Activated CD8-positive, alpha-beta memory T cell treated with anti-CD3 and anti-CD28 coated beads, Interleukin-2, amount 10 ng/mL, durations not matched to agents 7 days and 5 days (primary cell): ENCODE measurements at regions not wholly inside any gene's neighbourhood (a gene's known extent, or its start where the extent isn't known, plus 50 kb on each side); places are given as distances from the start of the nearest gene placed in this dataset.

Source experiments
- ATAC-seq: fragments of 150-1000 bp; cut with Tn5 transposase; one replicate; pipeline ENCODE4 v1.10.0; 2021; ENCODE audit warnings: moderate library complexity
- CTCF ChIA-PET: fragments of 350-600 bp; sonication (Branson Sonifier 250); formaldehyde crosslinking; loops from one replicate; lab custom pipeline; 2021; ENCODE audit warnings: antibody characterized with exemption; lab: Charles Lee
- DNase-seq: peaks from one replicate; pipeline ENCODE4 v3.0.0-alpha.2; 2020
- H3K27ac Mint-ChIP-seq: one replicate; pipeline ENCODE4 v1.8.0; 2021; ENCODE audit warnings: mild to moderate bottlenecking, mixed read lengths
- H3K27me3 Mint-ChIP-seq: one replicate; pipeline ENCODE4 v1.8.0; 2021; ENCODE audit warnings: mixed read lengths
- H3K36me3 Mint-ChIP-seq: one replicate; pipeline ENCODE4 v1.8.0; 2021; ENCODE audit warnings: mild to moderate bottlenecking, mixed read lengths
- H3K4me1 Mint-ChIP-seq: one replicate; pipeline ENCODE4 v1.8.0; 2021; ENCODE audit warnings: mixed read lengths
- H3K4me3 Mint-ChIP-seq: one replicate; pipeline ENCODE4 v1.8.0; 2021; ENCODE audit warnings: mild to moderate bottlenecking, moderate library complexity, mixed read lengths
- H3K9me3 Mint-ChIP-seq: one replicate; pipeline ENCODE4 v1.8.0; 2022; ENCODE audit warnings: low read depth, mixed read lengths

GRCh38 chr1:112307930-112308591 lies 88.0 kb upstream of the CTTNBP2NL start:
- Mint-ChIP-seq H3K4me1 (no peaks in the 10 kb centered on the region), H3K4me3 (no peak overlapping the region), H3K27me3 (peaks cover 37% of the 10 kb centered on the region), H3K27ac (no peak overlapping the region), H3K36me3 (no peaks in the 10 kb centered on the region), H3K9me3 (no peaks in the 10 kb centered on the region)
- DNase-seq = no peak
- CTCF ChIA-PET = no interaction called here
- ATAC-seq = no peak

GRCh38 chr1:112308716-112309115 lies 87.3 kb upstream of the CTTNBP2NL start:
- Mint-ChIP-seq H3K4me3 (no peak overlapping the region), H3K36me3 (no peaks in the 10 kb centered on the region), H3K27me3 (peaks cover 36% of the 10 kb centered on the region), H3K4me1 (no peaks in the 10 kb centered on the region), H3K9me3 (no peaks in the 10 kb centered on the region), H3K27ac (no peak overlapping the region)
- CTCF ChIA-PET = no interaction called here
- DNase-seq (no peak), ATAC-seq (no peak)

GRCh38 chr1:112309499-112309898 lies 86.5 kb upstream of the CTTNBP2NL start:
- H3K9me3 Mint-ChIP-seq = no peaks in the 10 kb centered on the region
- no peaks in the 10 kb centered on the region for H3K4me1 Mint-ChIP-seq
- no peak overlapping the region for H3K4me3 Mint-ChIP-seq
- ATAC-seq = no peak
- CTCF ChIA-PET = no interaction called here
- no peak for DNase-seq
- no peaks in the 10 kb centered on the region for H3K36me3 Mint-ChIP-seq
- H3K27ac Mint-ChIP-seq = no peak overlapping the region
- H3K27me3 Mint-ChIP-seq = peaks cover 36% of the 10 kb centered on the region

GRCh38 chr1:112312315-112312714 lies 83.7 kb upstream of the CTTNBP2NL start:
- ATAC-seq (no peak), DNase-seq (no peak)
- H3K4me3 Mint-ChIP-seq = no peak overlapping the region
- no peaks in the 10 kb centered on the region for H3K9me3 Mint-ChIP-seq
- CTCF ChIA-PET = interaction anchor here (1.3 kb wide), 1 partner anchor 14 kb away, joined by 3 read pairs; no protein-coding TSS in a partner anchor
- H3K27me3 Mint-ChIP-seq = peaks cover 20% of the 10 kb centered on the region
- H3K36me3 Mint-ChIP-seq = no peaks in the 10 kb centered on the region
- no peak overlapping the region for H3K27ac Mint-ChIP-seq
- H3K4me1 Mint-ChIP-seq = no peaks in the 10 kb centered on the region

GRCh38 chr1:112312879-112313278 lies 83.1 kb upstream of the CTTNBP2NL start:
- H3K27ac Mint-ChIP-seq = no peak overlapping the region
- H3K9me3 Mint-ChIP-seq = no peaks in the 10 kb centered on the region
- CTCF ChIA-PET = interaction anchor here (1.3 kb wide), 1 partner anchor 14 kb away, joined by 3 read pairs; no protein-coding TSS in a partner anchor
- H3K36me3 Mint-ChIP-seq = no peaks in the 10 kb centered on the region
- H3K4me1 Mint-ChIP-seq = no peaks in the 10 kb centered on the region
- H3K4me3 Mint-ChIP-seq = no peak overlapping the region
- peaks cover 16% of the 10 kb centered on the region for H3K27me3 Mint-ChIP-seq
- ATAC-seq = no peak
- no peak for DNase-seq

GRCh38 chr1:112316254-112316913 lies 79.6 kb upstream of the CTTNBP2NL start:
- peaks cover 16% of the 10 kb centered on the region for H3K27me3 Mint-ChIP-seq
- no peaks in the 10 kb centered on the region for H3K9me3 Mint-ChIP-seq
- CTCF ChIA-PET = no interaction called here
- DNase-seq (no peak), ATAC-seq (no peak)
- H3K36me3 Mint-ChIP-seq = no peaks in the 10 kb centered on the region
- H3K4me1 Mint-ChIP-seq = no peaks in the 10 kb centered on the region
- no peak overlapping the region for H3K27ac Mint-ChIP-seq
- no peak overlapping the region for H3K4me3 Mint-ChIP-seq

- no peaks in the 10 kb centered on the region for H3K9me3 Mint-ChIP-seq
- no peaks in the 10 kb centered on the region for H3K36me3 Mint-ChIP-seq
- H3K4me1 Mint-ChIP-seq = no peaks in the 10 kb centered on the region
- peaks cover 15% of the 10 kb centered on the region for H3K27me3 Mint-ChIP-seq
- CTCF ChIA-PET = interaction anchor here (1.3 kb wide), 1 partner anchor 12 kb away, joined by 3 read pairs; no protein-coding TSS in a partner anchor
- DNase-seq = no peak
- H3K27ac Mint-ChIP-seq = no peak overlapping the region
- no peak overlapping the region for H3K4me3 Mint-ChIP-seq
- no peak for ATAC-seq
These were observed 78.9 kb upstream of the CTTNBP2NL start for GRCh38 chr1:112317140-112317539.

GRCh38 chr1:112317611-112318062 lies 78.4 kb upstream of the CTTNBP2NL start:
- no peak overlapping the region for H3K27ac Mint-ChIP-seq
- peaks cover 18% of the 10 kb centered on the region for H3K27me3 Mint-ChIP-seq
- CTCF ChIA-PET = interaction anchor here (1.3 kb wide), 1 partner anchor 12 kb away, joined by 3 read pairs; no protein-coding TSS in a partner anchor
- H3K4me1 Mint-ChIP-seq = no peaks in the 10 kb centered on the region
- no peaks in the 10 kb centered on the region for H3K9me3 Mint-ChIP-seq
- no peak overlapping the region for H3K4me3 Mint-ChIP-seq
- ATAC-seq = no peak
- H3K36me3 Mint-ChIP-seq = no peaks in the 10 kb centered on the region
- DNase-seq = no peak

- H3K27ac Mint-ChIP-seq = no peak overlapping the region
- DNase-seq (no peak), ATAC-seq (no peak)
- no peak overlapping the region for H3K4me3 Mint-ChIP-seq
- no peaks in the 10 kb centered on the region for H3K36me3 Mint-ChIP-seq
- CTCF ChIA-PET = interaction anchor here (1.3 kb wide), 1 partner anchor 13 kb away, joined by 3 read pairs; no protein-coding TSS in a partner anchor
- peaks cover 22% of the 10 kb centered on the region for H3K27me3 Mint-ChIP-seq
- H3K9me3 Mint-ChIP-seq = no peaks in the 10 kb centered on the region
- H3K4me1 Mint-ChIP-seq = no peaks in the 10 kb centered on the region
These were observed 77.8 kb upstream of the CTTNBP2NL start for GRCh38 chr1:112318263-112318662.

- ATAC-seq = no peak
- CTCF ChIA-PET = interaction anchor here (1.3 kb wide), 1 partner anchor 13 kb away, joined by 3 read pairs; no protein-coding TSS in a partner anchor
- Mint-ChIP-seq H3K9me3 (no peaks in the 10 kb centered on the region), H3K4me3 (no peak overlapping the region), H3K36me3 (no peaks in the 10 kb centered on the region), H3K27ac (no peak overlapping the region), H3K4me1 (no peaks in the 10 kb centered on the region), H3K27me3 (peaks cover 24% of the 10 kb centered on the region)
- no peak for DNase-seq
These were observed 77.2 kb upstream of the CTTNBP2NL start for GRCh38 chr1:112318698-112319370.

- DNase-seq (no peak), ATAC-seq (no peak)
- Mint-ChIP-seq H3K27ac (no peak overlapping the region), H3K4me1 (no peaks in the 10 kb centered on the region), H3K36me3 (no peaks in the 10 kb centered on the region), H3K9me3 (no peaks in the 10 kb centered on the region), H3K4me3 (no peak overlapping the region), H3K27me3 (peaks cover 28% of the 10 kb centered on the region)
- CTCF ChIA-PET = no interaction called here
These were observed 76.5 kb upstream of the CTTNBP2NL start for GRCh38 chr1:112319371-112320040.

GRCh38 chr1:112320058-112320457 lies 76.0 kb upstream of the CTTNBP2NL start:
- no peaks in the 10 kb centered on the region for H3K4me1 Mint-ChIP-seq
- H3K36me3 Mint-ChIP-seq = no peaks in the 10 kb centered on the region
- H3K27me3 Mint-ChIP-seq = peaks cover 28% of the 10 kb centered on the region
- H3K27ac Mint-ChIP-seq = no peak overlapping the region
- no peak overlapping the region for H3K4me3 Mint-ChIP-seq
- CTCF ChIA-PET = no interaction called here
- no peak for DNase-seq
- no peak for ATAC-seq
- no peaks in the 10 kb centered on the region for H3K9me3 Mint-ChIP-seq

- H3K4me1 Mint-ChIP-seq = no peaks in the 10 kb centered on the region
- CTCF ChIA-PET = interaction anchor here (1.2 to 1.7 kb wide), 2 partner anchors 10 to 47 kb away, joined by 3 to 4 read pairs; no protein-coding TSS in a partner anchor
- no peaks in the 10 kb centered on the region for H3K9me3 Mint-ChIP-seq
- DNase-seq (no peak), ATAC-seq (no peak)
- H3K27ac Mint-ChIP-seq = no peak overlapping the region
- peaks cover 42% of the 10 kb centered on the region for H3K27me3 Mint-ChIP-seq
- no peaks in the 10 kb centered on the region for H3K36me3 Mint-ChIP-seq
- H3K4me3 Mint-ChIP-seq = no peak overlapping the region
These were observed 74.0 kb upstream of the CTTNBP2NL start for GRCh38 chr1:112322018-112322417.
